ENCODE measurements at regions not wholly inside any gene's neighbourhood (a gene's known extent, or its start where the extent isn't known, plus 50 kb on each side); places are given as distances from the start of the nearest gene placed in this dataset.

DNA sequence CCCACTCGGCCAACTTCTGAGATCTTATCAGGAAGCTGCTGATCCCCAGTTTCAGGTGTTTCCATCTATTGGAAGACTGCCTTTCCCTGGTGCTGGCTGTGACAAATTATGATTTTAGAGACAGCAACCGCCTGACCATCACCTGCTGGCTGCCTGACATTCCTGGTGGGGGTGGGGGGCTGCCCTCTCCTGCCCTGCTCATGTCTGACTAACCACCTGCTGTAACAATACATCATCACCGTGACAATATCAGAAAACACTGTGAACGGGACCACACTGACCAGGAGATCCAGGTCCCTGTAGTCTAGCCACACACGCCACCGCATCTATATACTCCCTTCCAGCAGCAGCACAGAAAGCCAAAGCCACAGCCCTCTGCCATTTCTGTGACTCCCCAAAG, 537.5 kb downstream of the QKI start:
- TF ChIP-seq, protein P1, sequence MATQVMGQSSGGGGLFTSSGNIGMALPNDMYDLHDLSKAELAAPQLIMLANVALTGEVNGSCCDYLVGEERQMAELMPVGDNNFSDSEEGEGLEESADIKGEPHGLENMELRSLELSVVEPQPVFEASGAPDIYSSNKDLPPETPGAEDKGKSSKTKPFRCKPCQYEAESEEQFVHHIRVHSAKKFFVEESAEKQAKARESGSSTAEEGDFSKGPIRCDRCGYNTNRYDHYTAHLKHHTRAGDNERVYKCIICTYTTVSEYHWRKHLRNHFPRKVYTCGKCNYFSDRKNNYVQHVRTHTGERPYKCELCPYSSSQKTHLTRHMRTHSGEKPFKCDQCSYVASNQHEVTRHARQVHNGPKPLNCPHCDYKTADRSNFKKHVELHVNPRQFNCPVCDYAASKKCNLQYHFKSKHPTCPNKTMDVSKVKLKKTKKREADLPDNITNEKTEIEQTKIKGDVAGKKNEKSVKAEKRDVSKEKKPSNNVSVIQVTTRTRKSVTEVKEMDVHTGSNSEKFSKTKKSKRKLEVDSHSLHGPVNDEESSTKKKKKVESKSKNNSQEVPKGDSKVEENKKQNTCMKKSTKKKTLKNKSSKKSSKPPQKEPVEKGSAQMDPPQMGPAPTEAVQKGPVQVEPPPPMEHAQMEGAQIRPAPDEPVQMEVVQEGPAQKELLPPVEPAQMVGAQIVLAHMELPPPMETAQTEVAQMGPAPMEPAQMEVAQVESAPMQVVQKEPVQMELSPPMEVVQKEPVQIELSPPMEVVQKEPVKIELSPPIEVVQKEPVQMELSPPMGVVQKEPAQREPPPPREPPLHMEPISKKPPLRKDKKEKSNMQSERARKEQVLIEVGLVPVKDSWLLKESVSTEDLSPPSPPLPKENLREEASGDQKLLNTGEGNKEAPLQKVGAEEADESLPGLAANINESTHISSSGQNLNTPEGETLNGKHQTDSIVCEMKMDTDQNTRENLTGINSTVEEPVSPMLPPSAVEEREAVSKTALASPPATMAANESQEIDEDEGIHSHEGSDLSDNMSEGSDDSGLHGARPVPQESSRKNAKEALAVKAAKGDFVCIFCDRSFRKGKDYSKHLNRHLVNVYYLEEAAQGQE (IDR thresholded peaks at IDR 0.05; ENCODE audit: low read depth), result no peak
- TF ChIP-seq, protein P2, sequence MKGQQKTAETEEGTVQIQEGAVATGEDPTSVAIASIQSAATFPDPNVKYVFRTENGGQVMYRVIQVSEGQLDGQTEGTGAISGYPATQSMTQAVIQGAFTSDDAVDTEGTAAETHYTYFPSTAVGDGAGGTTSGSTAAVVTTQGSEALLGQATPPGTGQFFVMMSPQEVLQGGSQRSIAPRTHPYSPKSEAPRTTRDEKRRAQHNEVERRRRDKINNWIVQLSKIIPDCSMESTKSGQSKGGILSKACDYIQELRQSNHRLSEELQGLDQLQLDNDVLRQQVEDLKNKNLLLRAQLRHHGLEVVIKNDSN (IDR thresholded peaks at IDR 0.05), result no peak
- TF ChIP-seq TAF1 (IDR thresholded peaks at IDR 0.05; ENCODE audit: low read depth), result no peak
